HG03064 (cell line): ENCODE measurements at regions not wholly inside any gene's neighbourhood (a gene's known extent, or its start where the extent isn't known, plus 50 kb on each side); places are given as distances from the start of the nearest gene placed in this dataset.

ENCODE experiments used
- ATAC-seq: cut with Tn5 transposase; IDR thresholded peaks from one replicate; pipeline ENCODE4 v1.9.1; 2021; ENCODE audit warnings: low read depth; ENCODE audit not compliant: unreplicated experiment

- no peak for ATAC-seq
Measured at GRCh38 chr10:125359401-125359800, 199.0 kb upstream of the CTBP2 start.

GRCh38 chr10:125355657-125356056 lies 195.3 kb upstream of the CTBP2 start:
- ATAC-seq: no peak

- no peak for ATAC-seq
Measured at GRCh38 chr10:125350519-125350918, 190.2 kb upstream of the CTBP2 start.

GRCh38 chr10:125348536-125348935 lies 188.2 kb upstream of the CTBP2 start:
- ATAC-seq: no peak

GRCh38 chr10:125344573-125345171 lies 184.3 kb upstream of the CTBP2 start:
- ATAC-seq: peak; percentile 83

GRCh38 chr10:125343983-125344382 lies 183.6 kb upstream of the CTBP2 start:
- ATAC-seq: no peak

- ATAC-seq: no peak
Measured at GRCh38 chr10:125343118-125343925, 183.0 kb upstream of the CTBP2 start.

- no peak for ATAC-seq
Measured at GRCh38 chr10:125341611-125342010, 181.2 kb upstream of the CTBP2 start.

- no peak for ATAC-seq
Measured at GRCh38 chr10:125340903-125341302, 180.5 kb upstream of the CTBP2 start.

GRCh38 chr10:125337510-125337909 lies 177.1 kb upstream of the CTBP2 start:
- no peak for ATAC-seq

- no peak for ATAC-seq
Measured at GRCh38 chr10:125334545-125334944, 174.2 kb upstream of the CTBP2 start.

- no peak for ATAC-seq
Measured at GRCh38 chr10:125333769-125334168, 173.4 kb upstream of the CTBP2 start.

- ATAC-seq: no peak
Measured at GRCh38 chr10:125333209-125333591, 172.8 kb upstream of the CTBP2 start.

- no peak for ATAC-seq
Measured at GRCh38 chr10:125332548-125333208, 172.3 kb upstream of the CTBP2 start.

- no peak for ATAC-seq
Measured at GRCh38 chr10:125331056-125331455, 170.7 kb upstream of the CTBP2 start.

GRCh38 chr10:125329056-125329455 lies 168.7 kb upstream of the CTBP2 start:
- ATAC-seq: no peak

- no peak for ATAC-seq
Measured at GRCh38 chr10:125325326-125325725, 165.0 kb upstream of the CTBP2 start.

GRCh38 chr10:125316436-125316835 lies 156.1 kb upstream of the CTBP2 start:
- ATAC-seq: no peak

GRCh38 chr10:125300937-125301336 lies 140.6 kb upstream of the CTBP2 start:
- ATAC-seq: no peak

GRCh38 chr10:125299461-125299860 lies 139.1 kb upstream of the CTBP2 start:
- no peak for ATAC-seq

GRCh38 chr10:125296598-125296997 lies 136.2 kb upstream of the CTBP2 start:
- ATAC-seq: no peak

GRCh38 chr10:125294109-125294508 lies 133.7 kb upstream of the CTBP2 start:
- no peak for ATAC-seq
